ENCODE measurements at regions not wholly inside any gene's neighbourhood (a gene's known extent, or its start where the extent isn't known, plus 50 kb on each side); places are given as distances from the start of the nearest gene placed in this dataset.
"Not testable (repeated sequence)": the region's sequence is repeated elsewhere in the genome, so short reads cannot be mapped to it uniquely, and the experiment has no call there.

- H3K27ac Mint-ChIP-seq: no peak overlapping the region
- H3K9me3 Mint-ChIP-seq: no peaks in the 10 kb centered on the region
- H3K4me3 Mint-ChIP-seq: no peak overlapping the region
- ATAC-seq (no peak), DNase-seq (no peak)
- no peaks in the 10 kb centered on the region for H3K36me3 Mint-ChIP-seq
- POLR2A ChIA-PET: interaction anchor here (0.8 kb wide), 1 partner anchor 1238 kb away, joined by 3 read pairs; the partner anchor contains the start of gene ATAD1
- no peaks in the 10 kb centered on the region for H3K27me3 Mint-ChIP-seq
- no peaks in the 10 kb centered on the region for H3K4me1 Mint-ChIP-seq
Observed at GRCh38 chr10:86579883-86580520, 58.4 kb upstream of the WAPL start.

GRCh38 chr10:86580521-86580891, 58.9 kb upstream of the WAPL start:
- POLR2A ChIA-PET: no interaction called here
- ATAC-seq (no peak), DNase-seq (no peak)
- Mint-ChIP-seq H3K27me3 (no peaks in the 10 kb centered on the region), H3K36me3 (no peaks in the 10 kb centered on the region), H3K4me3 (no peak overlapping the region), H3K27ac (no peak overlapping the region), H3K9me3 (no peaks in the 10 kb centered on the region), H3K4me1 (peaks cover 0 to 3% (median 1%) of the 10 kb centered on the region in 4 donors)

DNA sequence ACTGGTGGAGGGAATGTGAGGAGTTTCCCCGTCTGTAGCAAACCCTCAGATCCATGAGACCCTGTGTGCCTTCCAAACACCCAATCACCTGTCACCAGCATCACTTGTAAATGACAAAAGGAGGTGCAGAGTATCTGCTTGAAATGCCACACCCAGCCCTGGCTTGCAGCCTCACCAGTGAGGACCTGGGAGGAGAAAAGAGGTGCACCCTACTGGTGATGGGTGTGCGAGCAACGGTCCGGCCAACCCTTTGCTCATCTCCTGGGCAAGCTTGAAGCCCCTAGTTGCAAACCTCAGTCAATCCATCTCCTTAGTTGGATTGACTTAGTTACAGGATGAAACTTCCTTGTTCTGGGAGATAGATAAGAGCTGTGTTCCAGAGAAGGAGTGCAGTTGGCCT, 62.4 kb upstream of the WAPL start:
- H3K27ac Mint-ChIP-seq: peak overlapping the region in 1 of 10 donors; percentile 71
- H3K4me3 Mint-ChIP-seq: no peak overlapping the region
- peak in 1 of 2 donors; percentile 35 for ATAC-seq

GRCh38 chr10:86585037-86585929, 63.7 kb upstream of the WAPL start:
- peaks cover 0 to 4% (median 1%) of the 10 kb centered on the region in 4 donors for H3K4me1 Mint-ChIP-seq
- no peaks in the 10 kb centered on the region for H3K27me3 Mint-ChIP-seq
- no peaks in the 10 kb centered on the region for H3K36me3 Mint-ChIP-seq
- POLR2A ChIA-PET: interaction anchor here (0.6 to 3.6 kb wide), 3 partner anchors 63 to 187 kb away, joined by 3 to 27 read pairs (median 6); partner anchors contain the start of gene WAPL
- ATAC-seq (peak; percentile 94 to 99), DNase-seq (peak; percentile 52 to 84 (median 73))
- H3K27ac Mint-ChIP-seq: no peak overlapping the region
- no peaks in the 10 kb centered on the region for H3K9me3 Mint-ChIP-seq
- no peak overlapping the region for H3K4me3 Mint-ChIP-seq

More for the DNA sequence above, 62.4 kb upstream of the WAPL start:
- no peaks in the 10 kb centered on the region for H3K27me3 Mint-ChIP-seq
- DNase-seq: peak in 2 of 10 donors; percentile 9 to 14
- H3K9me3 Mint-ChIP-seq: no peaks in the 10 kb centered on the region
- POLR2A ChIA-PET: interaction anchor here (0.6 to 3.6 kb wide), 3 partner anchors 62 to 183 kb away, joined by 4 to 27 read pairs (median 6); partner anchors contain the start of gene WAPL
- peaks cover 0 to 4% (median 1%) of the 10 kb centered on the region in 4 donors for H3K4me1 Mint-ChIP-seq
- no peaks in the 10 kb centered on the region for H3K36me3 Mint-ChIP-seq

DNA sequence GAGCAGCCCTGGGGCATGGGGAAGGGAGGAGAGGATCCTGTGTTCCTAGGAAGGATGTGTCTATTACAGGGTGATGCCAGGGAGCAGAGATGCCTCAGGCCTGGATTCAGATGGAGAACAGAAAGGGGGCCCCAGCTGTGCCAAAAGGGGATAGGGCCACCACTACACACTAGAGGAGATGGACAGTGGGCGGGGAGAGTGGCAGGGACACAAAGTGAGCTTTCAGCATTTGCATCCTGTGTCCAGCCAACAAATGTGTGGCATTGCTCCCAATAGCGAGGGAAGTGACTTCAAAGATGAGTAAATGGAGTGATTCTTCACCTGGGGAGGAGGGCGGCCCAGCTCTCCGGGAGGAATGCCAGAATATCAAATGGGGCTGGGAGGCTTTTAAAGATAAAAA, 64.9 kb upstream of the WAPL start:
- no peaks in the 10 kb centered on the region for H3K27me3 Mint-ChIP-seq
- POLR2A ChIA-PET: interaction anchor here (0.8 kb wide), 1 partner anchor 186 kb away, joined by 3 read pairs; no protein-coding TSS in a partner anchor

GRCh38 chr10:86588781-86589180, 65.6 kb upstream of the OPN4 start:
- not testable (repeated sequence) for H3K9me3 Mint-ChIP-seq, ATAC-seq, DNase-seq, H3K4me1 Mint-ChIP-seq, H3K27ac Mint-ChIP-seq, H3K36me3 Mint-ChIP-seq, H3K4me3 Mint-ChIP-seq, H3K27me3 Mint-ChIP-seq
- POLR2A ChIA-PET: interaction anchor here (1.1 kb wide), 1 partner anchor 189 kb away, joined by 5 read pairs; no protein-coding TSS in a partner anchor

More for the DNA sequence above, 64.9 kb upstream of the WAPL start:
- H3K4me3 Mint-ChIP-seq: no peak overlapping the region
- H3K36me3 Mint-ChIP-seq: no peaks in the 10 kb centered on the region
- H3K27ac Mint-ChIP-seq: no peak overlapping the region
- no peaks in the 10 kb centered on the region for H3K9me3 Mint-ChIP-seq
- peaks cover 0 to 4% (median 1%) of the 10 kb centered on the region in 4 donors for H3K4me1 Mint-ChIP-seq
- DNase-seq (no peak), ATAC-seq (no peak)

DNA sequence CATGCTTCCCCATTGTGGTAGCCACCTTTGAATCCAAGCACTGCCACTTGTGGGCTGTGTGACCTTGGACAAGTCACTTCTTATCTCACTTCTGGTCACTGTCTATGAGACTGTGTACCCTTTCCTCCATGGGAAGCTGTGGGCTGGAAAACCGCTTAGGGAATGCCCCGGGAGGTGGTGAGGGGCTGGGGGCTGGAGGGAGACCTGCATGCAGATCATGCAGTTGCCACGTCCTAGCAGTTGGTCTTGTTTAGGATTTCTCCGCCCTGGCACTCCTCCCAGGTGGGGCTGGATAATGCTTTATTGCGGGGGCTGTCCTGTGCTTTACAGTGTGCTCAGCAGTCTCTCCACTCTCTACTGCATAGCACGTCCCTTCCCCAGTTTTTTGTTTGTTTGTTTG, 62.9 kb upstream of the OPN4 start:
- Mint-ChIP-seq H3K9me3 (no peaks in the 10 kb centered on the region), H3K36me3 (no peaks in the 10 kb centered on the region), H3K27me3 (no peaks in the 10 kb centered on the region), H3K4me1 (no peaks in the 10 kb centered on the region), H3K4me3 (no peak overlapping the region), H3K27ac (no peak overlapping the region)
- DNase-seq: no peak
- POLR2A ChIA-PET: no interaction called here
- ATAC-seq: no peak

GRCh38 chr10:86592413-86592812, 61.9 kb upstream of the OPN4 start:
- no peaks in the 10 kb centered on the region for H3K9me3 Mint-ChIP-seq

DNA sequence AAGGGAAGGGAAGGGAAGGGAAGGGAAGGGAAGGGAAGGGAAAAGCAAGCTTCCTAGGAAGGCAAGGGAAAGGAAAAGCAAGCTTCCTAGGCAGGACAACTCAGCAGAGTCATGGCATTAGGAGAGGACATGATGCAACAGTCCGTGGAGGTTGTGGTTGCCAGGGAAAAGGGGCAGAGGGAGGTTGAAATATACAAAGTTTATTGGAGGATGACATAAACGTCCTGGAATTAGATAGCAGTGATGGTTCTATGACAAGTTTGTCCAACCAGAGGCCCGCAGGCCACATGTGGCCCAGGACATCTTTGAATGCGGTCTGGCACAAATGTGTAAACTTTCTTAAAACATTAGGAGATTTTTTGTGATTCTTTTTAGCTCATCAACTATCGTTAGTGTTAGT, 59.8 kb upstream of the OPN4 start:
- ATAC-seq (no peak), DNase-seq (no peak)
- POLR2A ChIA-PET: no interaction called here
- Mint-ChIP-seq H3K4me1 (peaks cover 0 to under 1% (median 0%) of the 10 kb centered on the region in 4 donors), H3K27me3 (no peaks in the 10 kb centered on the region), H3K4me3 (no peak overlapping the region), H3K27ac (no peak overlapping the region), H3K36me3 (no peaks in the 10 kb centered on the region), H3K9me3 (no peaks in the 10 kb centered on the region)

More at GRCh38 chr10:86592413-86592812, 61.9 kb upstream of the OPN4 start:
- DNase-seq (no peak), ATAC-seq (no peak)
- no peaks in the 10 kb centered on the region for H3K4me1 Mint-ChIP-seq
- POLR2A ChIA-PET: no interaction called here
- no peak overlapping the region for H3K4me3 Mint-ChIP-seq
- no peaks in the 10 kb centered on the region for H3K36me3 Mint-ChIP-seq
- H3K27me3 Mint-ChIP-seq: no peaks in the 10 kb centered on the region
- H3K27ac Mint-ChIP-seq: no peak overlapping the region

DNA sequence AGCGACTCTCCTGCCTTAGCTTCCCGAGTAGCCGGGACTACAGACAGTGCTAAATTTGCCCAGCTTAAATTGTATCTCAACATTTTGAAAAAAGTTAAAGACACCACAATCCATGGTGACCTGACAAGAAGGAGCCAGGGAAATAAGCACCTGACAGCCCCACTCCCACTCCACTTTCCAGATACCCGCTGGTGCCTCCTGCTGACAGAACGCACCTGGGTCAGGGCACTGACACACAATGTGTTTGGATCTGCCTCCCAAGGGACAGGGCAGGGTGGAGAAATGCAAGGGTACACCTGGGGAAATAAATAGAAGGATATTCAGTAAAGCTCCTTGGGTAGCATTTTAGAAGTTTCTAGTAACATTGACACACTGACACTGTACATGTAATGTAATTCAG, 58.9 kb upstream of the OPN4 start:
- Mint-ChIP-seq H3K4me1 (peaks cover 0 to 5% (median 2%) of the 10 kb centered on the region in 4 donors), H3K9me3 (no peaks in the 10 kb centered on the region), H3K4me3 (no peak overlapping the region), H3K36me3 (no peaks in the 10 kb centered on the region), H3K27me3 (no peaks in the 10 kb centered on the region), H3K27ac (no peak overlapping the region)
- POLR2A ChIA-PET: no interaction called here
- DNase-seq: no peak
- no peak for ATAC-seq

DNA sequence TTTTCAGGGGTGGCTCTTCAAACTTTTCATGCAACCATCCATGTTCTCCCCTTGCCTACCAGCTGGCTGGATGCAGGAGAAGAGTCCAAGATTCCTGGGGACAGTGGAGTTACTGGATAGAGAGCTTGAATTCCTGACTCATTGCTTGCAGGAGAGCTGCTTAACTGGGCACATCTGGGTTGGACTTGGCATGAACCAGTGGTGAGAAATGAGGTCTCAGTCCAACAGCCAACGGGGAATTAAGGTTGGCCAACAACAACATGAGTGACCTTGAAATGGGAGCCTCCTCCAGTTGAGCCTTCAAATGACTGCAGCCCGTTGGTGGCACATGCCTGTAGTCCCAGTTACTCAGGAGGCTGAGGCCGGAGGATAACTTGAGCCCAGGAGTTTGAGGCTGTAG, 58.1 kb upstream of the OPN4 start:
- no peak for ATAC-seq
- H3K9me3 Mint-ChIP-seq: no peaks in the 10 kb centered on the region
- H3K4me3 Mint-ChIP-seq: no peak overlapping the region
- H3K36me3 Mint-ChIP-seq: no peaks in the 10 kb centered on the region
- POLR2A ChIA-PET: no interaction called here
- no peak for DNase-seq
- H3K4me1 Mint-ChIP-seq: peaks cover 0 to 5% (median 2%) of the 10 kb centered on the region in 4 donors
- H3K27me3 Mint-ChIP-seq: no peaks in the 10 kb centered on the region
- no peak overlapping the region for H3K27ac Mint-ChIP-seq

- ATAC-seq (no peak), DNase-seq (no peak)
- H3K9me3 Mint-ChIP-seq: no peaks in the 10 kb centered on the region
- H3K27me3 Mint-ChIP-seq: peaks cover 0 to 5% (median 0%) of the 10 kb centered on the region in 5 donors
- H3K4me1 Mint-ChIP-seq: peaks cover 0 to 5% (median 2%) of the 10 kb centered on the region in 4 donors
- H3K27ac Mint-ChIP-seq: no peak overlapping the region
- H3K4me3 Mint-ChIP-seq: no peak overlapping the region
- H3K36me3 Mint-ChIP-seq: no peaks in the 10 kb centered on the region
- POLR2A ChIA-PET: interaction anchor here (0.6 kb wide), 1 partner anchor 987 kb away, joined by 3 read pairs; no protein-coding TSS in a partner anchor
Observed at GRCh38 chr10:86597306-86597705, 57.0 kb upstream of the OPN4 start.

DNA sequence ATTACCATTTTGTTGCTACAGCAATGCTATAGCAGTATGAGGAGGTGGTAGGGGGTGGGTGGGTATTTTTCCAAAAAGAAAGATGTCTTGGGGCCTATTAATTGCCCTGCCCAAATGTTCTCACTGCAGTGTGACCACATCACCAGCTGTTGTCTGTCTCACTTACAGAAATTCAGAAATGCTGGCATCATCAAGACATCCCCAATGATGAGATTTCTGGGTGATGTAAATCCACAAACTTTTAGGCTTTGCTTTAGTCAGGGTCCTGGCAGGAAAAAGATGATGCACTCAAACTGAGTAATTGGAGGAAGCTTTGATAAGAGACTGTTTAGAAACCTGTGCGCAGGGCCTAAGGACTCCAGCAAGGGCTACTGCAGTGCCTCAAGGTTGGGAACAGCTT, 56.2 kb upstream of the OPN4 start:
- Mint-ChIP-seq H3K4me1 (peaks cover 0 to 5% (median 2%) of the 10 kb centered on the region in 4 donors), H3K36me3 (no peaks in the 10 kb centered on the region), H3K4me3 (no peak overlapping the region), H3K27me3 (peaks cover 0 to 5% (median 0%) of the 10 kb centered on the region in 5 donors), H3K27ac (no peak overlapping the region), H3K9me3 (no peaks in the 10 kb centered on the region)
- POLR2A ChIA-PET: no interaction called here
- no peak for ATAC-seq
- DNase-seq: no peak
